ENCODE measurements at regions not wholly inside any gene's neighbourhood (a gene's known extent, or its start where the extent isn't known, plus 50 kb on each side); places are given as distances from the start of the nearest gene placed in this dataset.
"Not testable (repeated sequence)": the region's sequence is repeated elsewhere in the genome, so short reads cannot be mapped to it uniquely, and the experiment has no call there.

DNA sequence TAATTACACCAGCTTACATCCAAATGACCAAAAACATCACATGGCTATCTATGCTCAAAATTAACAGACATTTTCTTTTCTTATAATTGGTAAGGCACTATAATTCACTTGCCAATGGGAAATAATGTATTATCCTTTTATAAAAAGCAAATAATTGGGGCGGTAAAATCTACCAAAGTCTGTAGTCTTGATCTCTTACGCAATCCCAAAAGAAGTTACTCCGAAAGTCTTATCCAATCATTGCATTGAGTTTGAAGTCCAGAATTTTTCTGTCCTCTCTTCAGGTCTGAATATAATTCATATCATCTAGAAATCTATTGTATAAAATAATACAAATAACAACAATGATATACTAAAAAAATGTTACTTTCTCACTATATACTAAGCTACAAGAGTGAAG is 273.3 kb upstream of the CADM2 start:
- Histone ChIP-seq H3K9ac (ENCODE audit: control insufficient read depth, extremely low read depth, insufficient read depth, low read length) (no peak overlapping the region), H3K4me3 (ENCODE audit: control insufficient read depth in 2 of 3, extremely low read depth in 1 of 3, insufficient read depth in 2 of 3, low read depth in 1 of 3, low read length in 3 of 3) (no peak overlapping the region), H3K9me3 (ENCODE audit: control insufficient read depth, low read depth, low read length) (no peaks in the 10 kb centered on the region), H2AFZ (ENCODE audit: control insufficient read depth, low read length) (no peak overlapping the region), H3K4me2 (ENCODE audit: control insufficient read depth, extremely low read depth, insufficient read depth, low read depth, low read length) (no peak overlapping the region), H3K27me3 (ENCODE audit: control insufficient read depth, extremely low read depth, insufficient read depth, low read length) (no peaks in the 10 kb centered on the region), H3K79me2 (ENCODE audit: control insufficient read depth, insufficient read depth, low read length) (no peaks in the 10 kb centered on the region), H4K20me1 (ENCODE audit: control insufficient read depth, extremely low read depth, insufficient read depth, low read length) (no peaks in the 10 kb centered on the region), H3K4me1 (ENCODE audit: control insufficient read depth, extremely low read depth, insufficient read depth, low read length) (no peaks in the 10 kb centered on the region), H3K27ac (ENCODE audit: control insufficient read depth, insufficient read depth, low read length) (no peak overlapping the region), H3K9me1 (ENCODE audit: control insufficient read depth, extremely low read depth, insufficient read depth, low read length) (no peaks in the 10 kb centered on the region), H3K36me3 (ENCODE audit: control insufficient read depth in 2 of 2, extremely low read depth in 1 of 2, insufficient read depth in 2 of 2, low read length in 2 of 2) (no peaks in the 10 kb centered on the region)
- dilution Hi-C loops (cut with MboI; ENCODE audit: extremely low pct_ligation_motif_present, low sequenced_read_pairs) = no loop called here
- TF ChIP-seq, protein P1, sequence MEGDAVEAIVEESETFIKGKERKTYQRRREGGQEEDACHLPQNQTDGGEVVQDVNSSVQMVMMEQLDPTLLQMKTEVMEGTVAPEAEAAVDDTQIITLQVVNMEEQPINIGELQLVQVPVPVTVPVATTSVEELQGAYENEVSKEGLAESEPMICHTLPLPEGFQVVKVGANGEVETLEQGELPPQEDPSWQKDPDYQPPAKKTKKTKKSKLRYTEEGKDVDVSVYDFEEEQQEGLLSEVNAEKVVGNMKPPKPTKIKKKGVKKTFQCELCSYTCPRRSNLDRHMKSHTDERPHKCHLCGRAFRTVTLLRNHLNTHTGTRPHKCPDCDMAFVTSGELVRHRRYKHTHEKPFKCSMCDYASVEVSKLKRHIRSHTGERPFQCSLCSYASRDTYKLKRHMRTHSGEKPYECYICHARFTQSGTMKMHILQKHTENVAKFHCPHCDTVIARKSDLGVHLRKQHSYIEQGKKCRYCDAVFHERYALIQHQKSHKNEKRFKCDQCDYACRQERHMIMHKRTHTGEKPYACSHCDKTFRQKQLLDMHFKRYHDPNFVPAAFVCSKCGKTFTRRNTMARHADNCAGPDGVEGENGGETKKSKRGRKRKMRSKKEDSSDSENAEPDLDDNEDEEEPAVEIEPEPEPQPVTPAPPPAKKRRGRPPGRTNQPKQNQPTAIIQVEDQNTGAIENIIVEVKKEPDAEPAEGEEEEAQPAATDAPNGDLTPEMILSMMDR (optimal IDR thresholded peaks at IDR 0.05 in 1 of 3, IDR thresholded peaks at IDR 0.05 in 1 of 3, conservative IDR thresholded peaks at IDR 0.05 in 1 of 3; ENCODE audit: extremely low read depth in 1 of 3, insufficient read depth in 2 of 3, low read length in 3 of 3) = no peak
- TF ChIP-seq EZH2 (IDR thresholded peaks at IDR 0.05; ENCODE audit: low read length) = no peak
- FAIRE-seq (no peak), DNase-seq (ENCODE audit: low read depth, low spot score) (no peak)

GRCh38 chr3:84692261-84692660 is 266.5 kb upstream of the CADM2 start:
- Histone ChIP-seq H3K27ac (ENCODE audit: control insufficient read depth, insufficient read depth, low read length) (no peak overlapping the region), H3K4me3 (ENCODE audit: control insufficient read depth in 2 of 3, extremely low read depth in 1 of 3, insufficient read depth in 2 of 3, low read depth in 1 of 3, low read length in 3 of 3) (no peak overlapping the region), H3K4me2 (ENCODE audit: control insufficient read depth, extremely low read depth, insufficient read depth, low read depth, low read length) (no peak overlapping the region), H4K20me1 (ENCODE audit: control insufficient read depth, extremely low read depth, insufficient read depth, low read length) (no peaks in the 10 kb centered on the region), H3K27me3 (ENCODE audit: control insufficient read depth, extremely low read depth, insufficient read depth, low read length) (no peaks in the 10 kb centered on the region), H3K4me1 (ENCODE audit: control insufficient read depth, extremely low read depth, insufficient read depth, low read length) (no peaks in the 10 kb centered on the region), H3K36me3 (ENCODE audit: control insufficient read depth in 2 of 2, extremely low read depth in 1 of 2, insufficient read depth in 2 of 2, low read length in 2 of 2) (no peaks in the 10 kb centered on the region), H3K9ac (ENCODE audit: control insufficient read depth, extremely low read depth, insufficient read depth, low read length) (no peak overlapping the region), H3K9me1 (ENCODE audit: control insufficient read depth, extremely low read depth, insufficient read depth, low read length) (no peaks in the 10 kb centered on the region), H3K9me3 (ENCODE audit: control insufficient read depth, low read depth, low read length) (no peaks in the 10 kb centered on the region), H3K79me2 (ENCODE audit: control insufficient read depth, insufficient read depth, low read length) (no peaks in the 10 kb centered on the region), H2AFZ (ENCODE audit: control insufficient read depth, low read length) (no peak overlapping the region)
- no peak for DNase-seq (ENCODE audit: low read depth, low spot score)
- TF ChIP-seq, protein P1 (optimal IDR thresholded peaks at IDR 0.05 in 1 of 3, IDR thresholded peaks at IDR 0.05 in 1 of 3, conservative IDR thresholded peaks at IDR 0.05 in 1 of 3; ENCODE audit: extremely low read depth in 1 of 3, insufficient read depth in 2 of 3, low read length in 3 of 3) = no peak
- dilution Hi-C loops (cut with MboI; ENCODE audit: extremely low pct_ligation_motif_present, low sequenced_read_pairs) = no loop called here
- no peak for FAIRE-seq

- H3K9me1 ChIP-seq (ENCODE audit: control insufficient read depth, extremely low read depth, insufficient read depth, low read length); H3K4me2 ChIP-seq (ENCODE audit: control insufficient read depth, extremely low read depth, insufficient read depth, low read depth, low read length); H3K36me3 ChIP-seq (ENCODE audit: control insufficient read depth in 2 of 2, extremely low read depth in 1 of 2, insufficient read depth in 2 of 2, low read length in 2 of 2); H3K4me1 ChIP-seq (ENCODE audit: control insufficient read depth, extremely low read depth, insufficient read depth, low read length); dilution Hi-C loops (cut with MboI; ENCODE audit: extremely low pct_ligation_motif_present, low sequenced_read_pairs); H4K20me1 ChIP-seq (ENCODE audit: control insufficient read depth, extremely low read depth, insufficient read depth, low read length); H3K9me3 ChIP-seq (ENCODE audit: control insufficient read depth, low read depth, low read length); DNase-seq (ENCODE audit: low read depth, low spot score); H3K4me3 ChIP-seq (ENCODE audit: control insufficient read depth in 2 of 3, extremely low read depth in 1 of 3, insufficient read depth in 2 of 3, low read depth in 1 of 3, low read length in 3 of 3); H3K79me2 ChIP-seq (ENCODE audit: control insufficient read depth, insufficient read depth, low read length); H3K27me3 ChIP-seq (ENCODE audit: control insufficient read depth, extremely low read depth, insufficient read depth, low read length); H2AFZ ChIP-seq (ENCODE audit: control insufficient read depth, low read length); H3K27ac ChIP-seq (ENCODE audit: control insufficient read depth, insufficient read depth, low read length); FAIRE-seq; H3K9ac ChIP-seq (ENCODE audit: control insufficient read depth, extremely low read depth, insufficient read depth, low read length): not testable (repeated sequence)
Measured at GRCh38 chr3:84710288-84710687, 248.5 kb upstream of the CADM2 start.
